Activated CD8-positive, alpha-beta memory T cell treated with anti-CD3 and anti-CD28 coated beads, Interleukin-2, amount 10 ng/mL, durations not matched to agents 7 days and 5 days (primary cell): ENCODE measurements at regions not wholly inside any gene's neighbourhood (a gene's known extent, or its start where the extent isn't known, plus 50 kb on each side); places are given as distances from the start of the nearest gene placed in this dataset.

Experiments used
- ATAC-seq: fragments of 150-1000 bp; cut with Tn5 transposase; one replicate; pipeline ENCODE4 v1.10.0; 2021; ENCODE audit warnings: moderate library complexity
- CTCF ChIA-PET: fragments of 350-600 bp; sonication (Branson Sonifier 250); formaldehyde crosslinking; loops from one replicate; lab custom pipeline; 2021; ENCODE audit warnings: antibody characterized with exemption; lab: Charles Lee
- DNase-seq: peaks from one replicate; pipeline ENCODE4 v3.0.0-alpha.2; 2020
- H3K27ac Mint-ChIP-seq: one replicate; pipeline ENCODE4 v1.8.0; 2021; ENCODE audit warnings: mild to moderate bottlenecking, mixed read lengths
- H3K27me3 Mint-ChIP-seq: one replicate; pipeline ENCODE4 v1.8.0; 2021; ENCODE audit warnings: mixed read lengths
- H3K36me3 Mint-ChIP-seq: one replicate; pipeline ENCODE4 v1.8.0; 2021; ENCODE audit warnings: mild to moderate bottlenecking, mixed read lengths
- H3K4me1 Mint-ChIP-seq: one replicate; pipeline ENCODE4 v1.8.0; 2021; ENCODE audit warnings: mixed read lengths
- H3K4me3 Mint-ChIP-seq: one replicate; pipeline ENCODE4 v1.8.0; 2021; ENCODE audit warnings: mild to moderate bottlenecking, moderate library complexity, mixed read lengths
- H3K9me3 Mint-ChIP-seq: one replicate; pipeline ENCODE4 v1.8.0; 2022; ENCODE audit warnings: low read depth, mixed read lengths

DNA sequence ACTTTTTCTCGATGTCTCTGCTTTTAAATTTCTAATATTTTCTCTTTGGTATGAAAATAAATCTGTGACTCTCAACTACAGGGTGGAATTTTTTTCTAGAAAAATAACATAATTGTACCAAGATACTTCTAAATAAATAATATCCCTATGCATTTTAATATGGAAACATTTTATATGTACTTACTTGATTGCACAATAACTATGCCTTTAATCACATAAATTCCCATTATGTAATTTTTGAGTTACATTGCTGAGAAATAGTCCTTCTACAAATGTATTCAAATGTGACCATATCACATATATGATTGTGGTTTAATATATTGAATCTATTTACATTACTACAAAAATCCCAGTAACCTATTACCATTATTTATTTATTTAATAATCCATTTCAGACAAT is 1543.3 kb upstream of the PABPC4L start:
- H3K27me3 Mint-ChIP-seq = no peaks in the 10 kb centered on the region
- no peaks in the 10 kb centered on the region for H3K4me1 Mint-ChIP-seq
- H3K27ac Mint-ChIP-seq = no peak overlapping the region
- no peak overlapping the region for H3K4me3 Mint-ChIP-seq
- H3K36me3 Mint-ChIP-seq = no peaks in the 10 kb centered on the region
- H3K9me3 Mint-ChIP-seq = peaks cover 9% of the 10 kb centered on the region
- DNase-seq (no peak), ATAC-seq (no peak)
- CTCF ChIA-PET = no interaction called here

- Mint-ChIP-seq H3K4me1 (no peaks in the 10 kb centered on the region), H3K36me3 (no peaks in the 10 kb centered on the region), H3K4me3 (no peak overlapping the region), H3K9me3 (peaks cover 3% of the 10 kb centered on the region), H3K27ac (no peak overlapping the region), H3K27me3 (no peaks in the 10 kb centered on the region)
- CTCF ChIA-PET = no interaction called here
- ATAC-seq (no peak), DNase-seq (no peak)
Observed at GRCh38 chr4:135741583-135741982, 1540.0 kb upstream of the PABPC4L start.

GRCh38 chr4:135739354-135739753 is 1537.8 kb upstream of the PABPC4L start:
- no peak overlapping the region for H3K27ac Mint-ChIP-seq
- CTCF ChIA-PET = interaction anchor here (0.8 kb wide), 1 partner anchor 164 kb away, joined by 3 read pairs; no protein-coding TSS in a partner anchor

DNA sequence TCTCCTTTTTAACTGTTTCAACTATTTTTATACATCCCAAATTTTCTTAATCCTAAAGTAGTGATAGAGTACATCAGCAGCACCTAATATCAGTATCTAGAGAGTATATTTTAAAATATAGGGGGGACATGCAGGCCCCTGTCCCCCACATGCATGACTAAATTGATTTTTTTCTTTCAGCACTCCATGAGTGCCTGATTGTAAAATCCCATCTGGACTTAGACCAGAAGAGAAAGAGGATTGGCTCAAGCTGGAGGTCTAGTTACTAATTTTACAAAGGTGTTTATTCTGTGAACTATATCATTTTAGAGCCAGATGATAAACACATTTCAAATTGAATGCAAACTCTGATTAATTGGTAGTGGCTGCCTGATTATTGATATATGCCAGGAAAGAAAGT is 1533.9 kb upstream of the PABPC4L start:
- no peaks in the 10 kb centered on the region for H3K4me1 Mint-ChIP-seq
- H3K27me3 Mint-ChIP-seq = no peaks in the 10 kb centered on the region
- DNase-seq (no peak), ATAC-seq (no peak)
- H3K27ac Mint-ChIP-seq = no peak overlapping the region
- H3K9me3 Mint-ChIP-seq = peaks cover 5% of the 10 kb centered on the region
- CTCF ChIA-PET = no interaction called here
- H3K36me3 Mint-ChIP-seq = no peaks in the 10 kb centered on the region
- no peak overlapping the region for H3K4me3 Mint-ChIP-seq

More at GRCh38 chr4:135739354-135739753, 1537.8 kb upstream of the PABPC4L start:
- ATAC-seq (no peak), DNase-seq (no peak)
- Mint-ChIP-seq H3K27me3 (no peaks in the 10 kb centered on the region), H3K36me3 (no peaks in the 10 kb centered on the region), H3K4me3 (no peak overlapping the region), H3K9me3 (peaks cover 3% of the 10 kb centered on the region), H3K4me1 (no peaks in the 10 kb centered on the region)

GRCh38 chr4:135732448-135732847 is 1530.9 kb upstream of the PABPC4L start:
- Mint-ChIP-seq H3K4me3 (no peak overlapping the region), H3K9me3 (peaks cover 5% of the 10 kb centered on the region), H3K36me3 (no peaks in the 10 kb centered on the region), H3K27me3 (no peaks in the 10 kb centered on the region), H3K4me1 (no peaks in the 10 kb centered on the region), H3K27ac (no peak overlapping the region)
- CTCF ChIA-PET = no interaction called here
- no peak for ATAC-seq
- no peak for DNase-seq

GRCh38 chr4:135731682-135732081 is 1530.1 kb upstream of the PABPC4L start:
- Mint-ChIP-seq H3K4me3 (no peak overlapping the region), H3K4me1 (no peaks in the 10 kb centered on the region), H3K9me3 (peaks cover 8% of the 10 kb centered on the region), H3K27ac (no peak overlapping the region), H3K27me3 (no peaks in the 10 kb centered on the region), H3K36me3 (no peaks in the 10 kb centered on the region)
- ATAC-seq (no peak), DNase-seq (no peak)
- CTCF ChIA-PET = no interaction called here

DNA sequence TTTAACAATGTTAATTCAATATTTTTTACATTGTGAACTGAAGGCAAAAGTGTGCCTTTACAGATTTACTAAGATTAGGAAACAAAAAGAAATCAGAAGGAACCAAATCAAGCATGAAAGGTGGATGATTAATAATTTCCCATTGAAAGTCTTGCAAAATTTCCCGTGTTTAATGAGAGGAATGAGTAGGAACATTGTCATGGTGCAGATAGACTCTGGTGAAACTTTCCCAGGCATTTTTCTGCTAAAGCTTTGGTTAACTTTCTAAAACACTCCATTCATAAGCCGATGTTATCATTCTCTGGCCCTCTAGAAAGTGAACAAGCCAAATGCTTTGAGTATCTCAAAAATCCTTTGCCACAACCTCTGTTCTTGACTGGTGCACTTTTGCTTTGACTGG is 1522.8 kb upstream of the PABPC4L start:
- H3K36me3 Mint-ChIP-seq = no peaks in the 10 kb centered on the region
- peaks cover 5% of the 10 kb centered on the region for H3K9me3 Mint-ChIP-seq
- no peak overlapping the region for H3K4me3 Mint-ChIP-seq
- no peak for ATAC-seq
- CTCF ChIA-PET = no interaction called here
- H3K4me1 Mint-ChIP-seq = no peaks in the 10 kb centered on the region
- DNase-seq = no peak
- H3K27ac Mint-ChIP-seq = no peak overlapping the region
- H3K27me3 Mint-ChIP-seq = no peaks in the 10 kb centered on the region

DNA sequence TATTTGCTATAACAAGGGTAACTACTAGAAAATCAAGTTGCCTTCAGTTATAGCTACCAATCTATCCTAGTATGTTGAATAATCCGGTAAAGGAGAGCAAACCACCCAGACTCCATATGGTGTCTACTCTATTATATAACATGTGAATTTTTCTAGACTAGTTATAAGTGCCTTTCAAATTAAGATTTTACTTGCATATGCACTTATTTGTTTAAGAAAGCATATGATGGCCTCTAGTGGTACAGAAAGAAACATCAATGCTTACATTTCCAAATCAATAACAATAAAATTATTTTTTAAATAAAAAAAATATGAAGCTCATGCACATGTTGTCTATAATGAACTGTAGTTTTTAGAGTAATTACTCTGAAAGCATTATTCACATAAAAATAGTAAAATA is 1516.4 kb upstream of the PABPC4L start:
- CTCF ChIA-PET = no interaction called here
- Mint-ChIP-seq H3K4me3 (no peak overlapping the region), H3K4me1 (no peaks in the 10 kb centered on the region), H3K27ac (no peak overlapping the region), H3K9me3 (peaks cover 2% of the 10 kb centered on the region), H3K27me3 (no peaks in the 10 kb centered on the region), H3K36me3 (no peaks in the 10 kb centered on the region)
- no peak for DNase-seq
- no peak for ATAC-seq

GRCh38 chr4:135705343-135705742 is 1503.8 kb upstream of the PABPC4L start:
- Mint-ChIP-seq H3K4me3 (no peak overlapping the region), H3K27me3 (no peaks in the 10 kb centered on the region), H3K27ac (no peak overlapping the region), H3K36me3 (no peaks in the 10 kb centered on the region), H3K4me1 (no peaks in the 10 kb centered on the region), H3K9me3 (peaks cover 1% of the 10 kb centered on the region)
- DNase-seq (no peak), ATAC-seq (no peak)
- CTCF ChIA-PET = no interaction called here

DNA sequence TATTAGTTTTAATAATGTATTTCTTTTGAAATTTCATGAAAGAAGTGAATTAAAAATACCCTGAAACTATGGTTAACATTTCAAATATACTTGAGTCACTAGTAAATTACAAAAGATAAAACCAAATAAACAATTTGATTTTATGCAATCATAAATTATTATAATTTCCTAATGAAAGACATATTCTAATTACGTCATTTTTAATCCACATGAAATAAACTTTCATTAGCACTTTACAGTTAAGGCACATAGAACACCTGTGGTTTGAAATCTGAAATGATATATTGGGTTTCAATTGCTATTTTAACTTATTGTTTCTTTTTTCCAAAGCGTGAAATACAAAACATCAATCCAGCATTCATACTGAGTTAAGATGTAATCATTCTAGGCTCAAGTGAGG is 1492.5 kb upstream of the PABPC4L start:
- Mint-ChIP-seq H3K27ac (no peak overlapping the region), H3K36me3 (no peaks in the 10 kb centered on the region), H3K4me1 (no peaks in the 10 kb centered on the region), H3K4me3 (no peak overlapping the region), H3K9me3 (peaks cover 8% of the 10 kb centered on the region), H3K27me3 (no peaks in the 10 kb centered on the region)
- ATAC-seq (no peak), DNase-seq (no peak)
- CTCF ChIA-PET = no interaction called here

DNA sequence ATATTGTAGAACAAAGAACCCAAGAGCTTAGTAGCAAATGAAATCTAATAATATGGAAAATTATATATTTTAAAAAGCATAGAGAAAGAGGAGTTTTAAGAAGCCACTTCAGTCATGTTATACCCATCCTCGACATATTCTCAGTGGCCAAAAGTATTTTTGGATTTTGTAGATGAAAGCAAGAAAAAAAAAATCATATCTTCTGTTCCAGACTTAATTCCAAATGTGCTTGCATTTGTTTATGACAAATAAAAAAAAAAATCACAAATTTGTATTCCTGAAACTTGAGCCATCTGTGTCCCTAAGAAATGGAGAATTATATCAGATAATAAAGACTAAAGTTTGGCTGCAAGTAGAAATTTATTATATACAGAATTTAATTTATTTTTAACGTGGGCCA is 1482.4 kb upstream of the PABPC4L start:
- H3K9me3 Mint-ChIP-seq = peaks cover 5% of the 10 kb centered on the region
- CTCF ChIA-PET = no interaction called here
- H3K36me3 Mint-ChIP-seq = no peaks in the 10 kb centered on the region
- no peak for DNase-seq
- H3K27me3 Mint-ChIP-seq = no peaks in the 10 kb centered on the region
- no peaks in the 10 kb centered on the region for H3K4me1 Mint-ChIP-seq
- no peak overlapping the region for H3K4me3 Mint-ChIP-seq
- H3K27ac Mint-ChIP-seq = no peak overlapping the region
- ATAC-seq = no peak

DNA sequence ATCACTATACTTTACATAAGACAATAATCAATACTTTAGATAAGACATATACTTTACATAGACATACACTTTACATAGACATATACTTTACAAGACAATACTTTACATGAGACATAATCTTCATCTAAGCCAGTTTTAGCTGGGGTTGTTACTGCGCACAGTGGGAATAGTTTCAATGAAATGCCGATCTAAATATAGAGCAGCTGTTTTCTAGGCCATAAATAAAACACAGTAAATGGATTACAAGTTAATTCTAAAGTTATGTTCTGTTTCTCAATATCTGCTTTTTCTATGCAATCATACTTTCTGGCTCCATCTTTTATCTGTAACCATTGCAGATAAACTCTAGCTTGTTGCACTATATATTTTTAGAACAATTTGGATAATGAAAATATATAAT is 1470.6 kb upstream of the PABPC4L start:
- Mint-ChIP-seq H3K4me3 (no peak overlapping the region), H3K36me3 (no peaks in the 10 kb centered on the region), H3K27ac (no peak overlapping the region), H3K4me1 (no peaks in the 10 kb centered on the region), H3K9me3 (peaks cover 2% of the 10 kb centered on the region), H3K27me3 (no peaks in the 10 kb centered on the region)
- ATAC-seq = no peak
- CTCF ChIA-PET = no interaction called here
- no peak for DNase-seq

- no peaks in the 10 kb centered on the region for H3K4me1 Mint-ChIP-seq
- no peak overlapping the region for H3K4me3 Mint-ChIP-seq
- ATAC-seq (no peak), DNase-seq (no peak)
- no peak overlapping the region for H3K27ac Mint-ChIP-seq
- H3K36me3 Mint-ChIP-seq = no peaks in the 10 kb centered on the region
- peaks cover 2% of the 10 kb centered on the region for H3K9me3 Mint-ChIP-seq
- no peaks in the 10 kb centered on the region for H3K27me3 Mint-ChIP-seq
- CTCF ChIA-PET = no interaction called here
Observed at GRCh38 chr4:135670548-135670947, 1469.0 kb upstream of the PABPC4L start.
